GM12873 (cell line): ENCODE measurements at regions not wholly inside any gene's neighbourhood (a gene's known extent, or its start where the extent isn't known, plus 50 kb on each side); places are given as distances from the start of the nearest gene placed in this dataset.

ENCODE experiments used
- TF ChIP-seq, protein P1 (sequence below): IDR thresholded peaks from 2 replicates; pipeline ENCODE4 v1.5.1; 2012; ENCODE audit warnings: low read depth, mild to moderate bottlenecking, moderate library complexity, low read length, control low read depth; ENCODE audit not compliant: insufficient read depth; ENCODE audit errors: missing control alignments

- TF ChIP-seq, protein P1, sequence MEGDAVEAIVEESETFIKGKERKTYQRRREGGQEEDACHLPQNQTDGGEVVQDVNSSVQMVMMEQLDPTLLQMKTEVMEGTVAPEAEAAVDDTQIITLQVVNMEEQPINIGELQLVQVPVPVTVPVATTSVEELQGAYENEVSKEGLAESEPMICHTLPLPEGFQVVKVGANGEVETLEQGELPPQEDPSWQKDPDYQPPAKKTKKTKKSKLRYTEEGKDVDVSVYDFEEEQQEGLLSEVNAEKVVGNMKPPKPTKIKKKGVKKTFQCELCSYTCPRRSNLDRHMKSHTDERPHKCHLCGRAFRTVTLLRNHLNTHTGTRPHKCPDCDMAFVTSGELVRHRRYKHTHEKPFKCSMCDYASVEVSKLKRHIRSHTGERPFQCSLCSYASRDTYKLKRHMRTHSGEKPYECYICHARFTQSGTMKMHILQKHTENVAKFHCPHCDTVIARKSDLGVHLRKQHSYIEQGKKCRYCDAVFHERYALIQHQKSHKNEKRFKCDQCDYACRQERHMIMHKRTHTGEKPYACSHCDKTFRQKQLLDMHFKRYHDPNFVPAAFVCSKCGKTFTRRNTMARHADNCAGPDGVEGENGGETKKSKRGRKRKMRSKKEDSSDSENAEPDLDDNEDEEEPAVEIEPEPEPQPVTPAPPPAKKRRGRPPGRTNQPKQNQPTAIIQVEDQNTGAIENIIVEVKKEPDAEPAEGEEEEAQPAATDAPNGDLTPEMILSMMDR, result peak; percentile 72
Observed at GRCh38 chr6:56851541-56852259, 103.2 kb upstream of the BEND6 start.

GRCh38 chr6:56851074-56851473 lies 103.8 kb upstream of the BEND6 start:
- TF ChIP-seq, protein P1, result no peak

GRCh38 chr6:56850626-56851025 lies 104.3 kb upstream of the BEND6 start:
- TF ChIP-seq, protein P1, result no peak

GRCh38 chr6:56849896-56850295 lies 105.0 kb upstream of the BEND6 start:
- TF ChIP-seq, protein P1, result no peak

DNA sequence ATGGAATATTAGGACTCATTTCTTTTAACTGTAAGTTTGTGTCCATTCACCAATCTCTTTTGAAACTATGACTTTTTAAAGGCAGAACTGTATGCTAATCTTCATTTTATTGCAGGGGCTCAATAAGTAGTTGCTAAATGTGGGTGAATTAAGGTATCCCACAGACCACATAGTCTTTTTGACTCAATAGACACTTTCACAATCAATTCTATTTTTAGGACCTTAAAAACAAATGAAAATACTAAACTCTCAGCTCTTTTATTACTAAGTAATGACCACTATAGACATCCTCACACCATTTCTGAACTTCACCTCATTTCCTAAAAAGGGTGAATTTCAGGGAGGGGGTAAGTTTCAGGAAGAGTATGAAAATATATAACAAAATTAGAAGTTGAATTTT lies 106.8 kb upstream of the BEND6 start:
- TF ChIP-seq, protein P1, result no peak

GRCh38 chr6:56845032-56845431 lies 109.9 kb upstream of the BEND6 start:
- TF ChIP-seq, protein P1, result no peak

DNA sequence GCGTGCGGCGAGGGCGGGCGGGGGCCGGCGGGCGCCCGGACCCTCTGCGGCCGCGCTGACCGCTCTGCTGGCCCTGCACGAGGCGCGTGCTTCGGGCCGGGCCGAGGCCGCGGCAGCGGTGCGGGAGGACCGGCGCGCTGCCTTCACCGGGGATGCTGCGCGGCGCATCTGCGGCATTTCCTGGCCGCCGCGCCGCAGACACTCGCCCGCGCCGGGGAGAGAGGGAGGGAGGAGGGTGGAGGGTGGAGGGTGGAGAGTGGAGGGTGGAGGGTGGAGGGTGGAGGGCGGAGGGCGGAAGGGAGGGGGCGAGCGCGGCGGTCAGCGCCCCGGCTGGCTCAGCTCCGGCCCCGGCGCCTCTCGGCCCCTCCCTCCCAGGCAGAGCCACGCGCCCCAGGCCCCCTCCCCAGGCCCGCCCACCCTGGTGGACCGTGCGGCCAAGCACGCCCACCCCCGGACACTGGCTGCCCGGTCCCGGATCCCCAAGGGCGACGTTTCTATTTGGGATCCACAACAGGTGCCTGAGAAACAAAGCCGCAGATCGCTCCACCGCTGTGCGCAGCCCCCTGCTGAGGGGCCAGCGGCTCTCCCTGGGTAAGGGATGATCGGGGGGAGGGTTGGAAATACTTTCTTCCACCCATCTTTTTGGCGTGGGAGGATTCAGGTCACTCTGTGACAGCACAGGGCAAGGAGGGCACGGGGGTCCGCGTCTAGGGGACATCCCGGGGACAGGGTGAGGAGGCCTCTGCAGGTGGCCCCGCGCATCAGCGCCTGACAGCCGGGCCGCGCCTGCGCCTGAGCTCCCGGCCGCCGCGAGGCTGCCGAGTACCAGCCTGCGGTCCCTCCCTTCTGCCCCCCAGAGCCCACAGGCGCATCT lies 111.2 kb upstream of the BEND6 start:
- TF ChIP-seq, protein P1, result peak; percentile 75
